GM10266 (cell line): ENCODE measurements at regions not wholly inside any gene's neighbourhood (a gene's known extent, or its start where the extent isn't known, plus 50 kb on each side); places are given as distances from the start of the nearest gene placed in this dataset.

ENCODE experiments used
- DNase-seq: peaks from one replicate; pipeline ENCODE4 v3.0.0; 2012; ENCODE audit errors: extremely low spot score
- CTCF ChIP-seq: IDR thresholded peaks from 2 replicates; pipeline ENCODE4 v1.5.1; 2012; ENCODE audit warnings: mild to moderate bottlenecking, low read depth; ENCODE audit not compliant: control insufficient read depth, insufficient read depth; ENCODE audit errors: missing control alignments

- no peak for TF ChIP-seq CTCF
- no peak for DNase-seq
Observed at GRCh38 chr5:165627548-165628170, 2122.2 kb downstream of the MAT2B start.

DNA sequence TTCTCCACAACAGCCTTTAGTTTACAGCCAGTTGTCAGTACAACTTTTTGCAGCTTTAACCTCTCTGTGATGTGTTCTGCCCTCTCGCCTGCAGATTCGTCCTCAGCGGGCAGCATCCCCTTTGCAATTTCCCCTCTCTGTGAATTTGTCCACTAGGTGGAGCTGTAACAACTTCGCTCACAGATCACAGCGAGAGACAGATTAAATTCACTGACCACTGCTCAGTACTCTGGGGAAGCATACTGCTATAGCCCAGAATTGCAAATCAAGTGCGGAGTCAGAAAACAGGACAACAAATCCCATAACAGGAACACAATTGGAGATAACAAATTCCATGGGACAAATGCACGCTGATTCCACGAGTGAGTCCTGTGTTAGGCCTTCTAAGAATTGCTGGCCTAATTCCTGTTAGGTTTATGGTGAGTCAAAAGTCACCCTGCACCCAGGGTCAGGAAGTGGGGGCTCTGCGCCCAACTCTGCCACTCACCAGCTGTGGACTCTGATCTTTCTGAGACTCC is 2124.9 kb downstream of the MAT2B start:
- TF ChIP-seq CTCF, result peak; percentile 67
- peak; percentile 35 for DNase-seq

DNA sequence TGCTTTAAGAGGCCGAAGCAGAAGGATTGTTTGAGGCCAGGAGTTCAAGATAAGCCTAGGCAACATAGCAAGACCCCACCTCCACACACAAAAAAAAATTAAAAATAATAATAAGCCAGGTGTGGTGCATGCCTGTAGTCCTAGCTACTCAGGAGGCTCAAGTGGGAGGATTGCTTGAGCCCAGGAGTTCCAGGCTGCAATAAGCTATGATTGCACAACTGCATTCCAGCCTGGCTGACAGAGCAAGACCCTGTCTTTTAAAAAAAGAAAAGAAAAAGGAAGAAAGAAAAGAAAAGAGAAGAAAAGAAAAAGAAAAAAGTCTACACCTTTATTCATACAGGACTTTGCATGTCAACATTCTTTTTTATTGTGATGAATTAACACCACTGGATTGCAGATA is 2125.8 kb downstream of the MAT2B start:
- no peak for DNase-seq
- TF ChIP-seq CTCF, result no peak

- DNase-seq, result no peak
- no peak for TF ChIP-seq CTCF
Observed at GRCh38 chr5:165642366-165642765, 2136.9 kb downstream of the MAT2B start.

GRCh38 chr5:165665735-165666400 is 2160.4 kb downstream of the MAT2B start:
- DNase-seq, result no peak
- no peak for TF ChIP-seq CTCF

GRCh38 chr5:165673499-165673898 is 2168.1 kb downstream of the MAT2B start:
- TF ChIP-seq CTCF, result no peak
- no peak for DNase-seq

DNA sequence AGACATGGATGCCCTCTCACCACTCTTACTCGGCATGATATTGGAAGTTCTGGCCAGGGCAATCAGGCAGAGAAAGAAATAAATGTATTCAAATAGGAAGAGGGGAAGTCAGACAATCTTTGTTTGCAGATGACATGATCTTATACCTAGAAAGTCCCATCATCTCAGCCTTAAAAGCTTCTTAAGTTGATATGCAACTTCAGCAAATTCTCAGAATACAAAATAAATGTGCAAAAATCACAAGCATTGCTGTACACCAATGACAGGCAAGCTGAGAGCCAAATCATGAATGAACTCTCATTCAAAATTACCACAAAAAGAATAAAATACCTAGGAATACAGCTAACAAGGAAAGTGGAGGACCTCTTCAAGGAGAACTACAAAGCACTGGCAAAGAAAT is 2190.4 kb downstream of the MAT2B start:
- no peak for TF ChIP-seq CTCF
- DNase-seq, result no peak
